Prostate gland (tissue), 2 donors: ENCODE measurements at regions not wholly inside any gene's neighbourhood (a gene's known extent, or its start where the extent isn't known, plus 50 kb on each side); places are given as distances from the start of the nearest gene placed in this dataset.

Source experiments
- DNase-seq: peaks from one replicate; pipeline ENCODE4 v3.0.0-alpha.2; 2019; ENCODE audit warnings: low spot score
- H3K27ac ChIP-seq, 2 donors: fragments of 200-600 bp; sonication (generic); 2 replicates each; pipeline ENCODE4 v1.5.1; 2017 to 2019
- H3K27me3 ChIP-seq: fragments of 200-600 bp; sonication (generic); replicated peaks from 2 replicates; pipeline ENCODE4 v1.5.1; 2019; ENCODE audit not compliant: insufficient read depth
- H3K36me3 ChIP-seq, 2 donors: fragments of 200-600 bp; sonication (generic); 1 replicate in 1 of 2; 2 replicates in 1 of 2; pipeline versions ENCODE4 v1.5.1 to v1.8.1; 2017 to 2019
- H3K4me1 ChIP-seq: fragments of 200-600 bp; sonication (generic); replicated peaks from 2 replicates; pipeline ENCODE4 v1.5.1; 2019
- H3K4me3 ChIP-seq, 2 donors: fragments of 200-600 bp; sonication (generic); 2 replicates each; pipeline ENCODE4 v1.5.1; 2017 to 2019
- H3K9me3 ChIP-seq: fragments of 200-600 bp; sonication (generic); 2 replicates; pipeline ENCODE4 v1.5.1; 2017
- POLR2A ChIP-seq: fragments of 450-650 bp; IDR thresholded peaks from one replicate; pipeline ENCODE4 v1.6.1; 2016; ENCODE audit warnings: antibody characterized with exemption, mild to moderate bottlenecking
- POLR2AphosphoS5 ChIP-seq: sonication (generic); formaldehyde crosslinking; IDR thresholded peaks from one replicate; pipeline ENCODE4 v1.6.1; 2017; ENCODE audit warnings: antibody characterized with exemption
- WGBS: methylation state at CpG from one replicate; pipeline ENCODE4 v1.1.5; 2018; 5-methylcytosine and 5-hydroxymethylcytosine counted together
- intact Hi-C: fragments of 100-400 bp; cut with DNase I; formaldehyde crosslinking; loops from one replicate; pipeline ENCODE4 v1.14.2; 2022
- TF ChIP-seq, protein P1 (sequence below), 4 experiments: fragments of 200-600 bp in 2 of 4; fragments of 450-650 bp in 2 of 4; sonication (generic) in 2 of 4; IDR thresholded peaks; 1 replicate in 3 of 4; 2 replicates in 1 of 4; pipeline ENCODE4 v1.5.1; 2016 to 2019; ENCODE audit warnings: antibody characterized with exemption in 4 of 4, mild to moderate bottlenecking in 2 of 4, moderate library complexity in 2 of 4

DNA sequence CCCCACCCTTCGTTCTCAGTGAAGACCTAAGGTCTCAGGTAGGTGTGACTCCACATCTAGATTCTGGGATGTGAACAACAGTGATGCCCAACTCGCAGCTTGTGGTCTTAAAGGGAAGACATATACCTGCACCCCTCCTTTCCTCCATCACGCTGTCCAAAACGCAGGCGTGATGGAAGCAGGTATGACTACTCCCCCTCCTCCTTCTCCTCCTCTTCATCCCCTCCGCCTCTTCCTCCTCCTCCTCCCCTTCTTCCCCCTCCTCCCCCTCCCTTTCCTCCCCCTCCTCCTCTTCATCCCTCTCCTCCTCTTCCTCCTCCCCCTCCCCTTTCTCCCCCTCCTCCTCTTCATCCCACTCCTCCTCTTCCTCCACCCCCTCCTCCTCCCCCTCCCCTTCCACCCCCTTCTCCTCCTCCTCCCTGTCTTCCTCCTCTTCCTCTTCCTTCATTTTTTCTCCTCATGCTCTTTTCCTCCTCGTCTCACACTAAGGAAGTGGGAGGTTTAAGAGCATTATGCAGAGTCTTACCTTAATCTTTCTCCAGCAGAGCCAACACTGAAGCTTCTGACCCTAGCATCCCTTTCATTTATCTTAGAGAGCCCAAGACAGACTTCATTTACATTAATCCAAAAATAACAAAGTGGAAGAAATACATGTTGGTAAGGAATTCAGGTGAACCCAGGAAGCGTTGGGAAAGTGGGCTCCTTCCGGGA lies 352.5 kb downstream of the FOXL1 start:
- Histone ChIP-seq H3K4me1 (no peaks in the 10 kb centered on the region), H3K36me3 (no peaks in the 10 kb centered on the region), H3K27me3 (peaks cover 13% of the 10 kb centered on the region), H3K27ac (no peak overlapping the region), H3K4me3 (no peak overlapping the region), H3K9me3 (no peaks in the 10 kb centered on the region)
- TF ChIP-seq POLR2A (no peak), POLR2AphosphoS5 (no peak)
- TF ChIP-seq, protein P1, sequence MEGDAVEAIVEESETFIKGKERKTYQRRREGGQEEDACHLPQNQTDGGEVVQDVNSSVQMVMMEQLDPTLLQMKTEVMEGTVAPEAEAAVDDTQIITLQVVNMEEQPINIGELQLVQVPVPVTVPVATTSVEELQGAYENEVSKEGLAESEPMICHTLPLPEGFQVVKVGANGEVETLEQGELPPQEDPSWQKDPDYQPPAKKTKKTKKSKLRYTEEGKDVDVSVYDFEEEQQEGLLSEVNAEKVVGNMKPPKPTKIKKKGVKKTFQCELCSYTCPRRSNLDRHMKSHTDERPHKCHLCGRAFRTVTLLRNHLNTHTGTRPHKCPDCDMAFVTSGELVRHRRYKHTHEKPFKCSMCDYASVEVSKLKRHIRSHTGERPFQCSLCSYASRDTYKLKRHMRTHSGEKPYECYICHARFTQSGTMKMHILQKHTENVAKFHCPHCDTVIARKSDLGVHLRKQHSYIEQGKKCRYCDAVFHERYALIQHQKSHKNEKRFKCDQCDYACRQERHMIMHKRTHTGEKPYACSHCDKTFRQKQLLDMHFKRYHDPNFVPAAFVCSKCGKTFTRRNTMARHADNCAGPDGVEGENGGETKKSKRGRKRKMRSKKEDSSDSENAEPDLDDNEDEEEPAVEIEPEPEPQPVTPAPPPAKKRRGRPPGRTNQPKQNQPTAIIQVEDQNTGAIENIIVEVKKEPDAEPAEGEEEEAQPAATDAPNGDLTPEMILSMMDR (IDR thresholded peaks at IDR 0.05): no peak
- intact Hi-C loops: no loop called here
- DNase-seq: no peak
- 65% methylated on average over 9 of the region's 9 CpGs for WGBS

DNA sequence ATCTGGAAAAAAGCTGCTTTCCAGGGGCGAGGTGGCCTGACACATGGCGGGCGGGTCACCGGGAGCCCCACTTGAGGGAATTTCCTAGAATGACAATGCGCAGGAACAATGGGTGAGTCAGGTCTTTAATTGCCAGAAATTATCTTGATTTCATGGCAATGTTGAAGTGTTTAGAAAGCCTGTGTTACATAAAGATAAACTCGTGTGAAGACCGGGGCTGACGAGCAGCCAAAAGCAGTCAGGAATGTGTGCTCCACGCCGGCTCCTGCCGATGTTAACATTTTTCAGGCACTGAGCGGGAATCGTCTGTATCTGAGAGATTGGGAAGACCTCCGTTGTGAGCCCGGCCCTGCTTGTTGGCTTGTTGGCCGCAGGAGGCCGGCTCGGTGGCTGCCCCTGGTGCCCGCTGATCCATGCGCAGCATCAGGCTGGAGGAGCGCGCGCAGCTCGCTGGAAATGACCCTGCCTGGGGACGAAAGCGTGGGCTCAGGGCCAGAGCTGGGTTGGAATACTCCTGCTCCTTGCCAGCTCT lies 353.1 kb downstream of the FOXL1 start:
- intact Hi-C loops: no loop called here
- no peaks in the 10 kb centered on the region for H3K4me1 ChIP-seq
- no peaks in the 10 kb centered on the region for H3K36me3 ChIP-seq
- DNase-seq: no peak
- no peak overlapping the region for H3K4me3 ChIP-seq
- TF ChIP-seq POLR2A (no peak), POLR2AphosphoS5 (no peak)
- TF ChIP-seq, protein P1 (IDR thresholded peaks at IDR 0.05): no peak
- 34% methylated on average over 26 of the region's 26 CpGs for whole genome bisulfite sequencing
- H3K9me3 ChIP-seq: no peaks in the 10 kb centered on the region
- peaks cover 11% of the 10 kb centered on the region for H3K27me3 ChIP-seq
- no peak overlapping the region for H3K27ac ChIP-seq

DNA sequence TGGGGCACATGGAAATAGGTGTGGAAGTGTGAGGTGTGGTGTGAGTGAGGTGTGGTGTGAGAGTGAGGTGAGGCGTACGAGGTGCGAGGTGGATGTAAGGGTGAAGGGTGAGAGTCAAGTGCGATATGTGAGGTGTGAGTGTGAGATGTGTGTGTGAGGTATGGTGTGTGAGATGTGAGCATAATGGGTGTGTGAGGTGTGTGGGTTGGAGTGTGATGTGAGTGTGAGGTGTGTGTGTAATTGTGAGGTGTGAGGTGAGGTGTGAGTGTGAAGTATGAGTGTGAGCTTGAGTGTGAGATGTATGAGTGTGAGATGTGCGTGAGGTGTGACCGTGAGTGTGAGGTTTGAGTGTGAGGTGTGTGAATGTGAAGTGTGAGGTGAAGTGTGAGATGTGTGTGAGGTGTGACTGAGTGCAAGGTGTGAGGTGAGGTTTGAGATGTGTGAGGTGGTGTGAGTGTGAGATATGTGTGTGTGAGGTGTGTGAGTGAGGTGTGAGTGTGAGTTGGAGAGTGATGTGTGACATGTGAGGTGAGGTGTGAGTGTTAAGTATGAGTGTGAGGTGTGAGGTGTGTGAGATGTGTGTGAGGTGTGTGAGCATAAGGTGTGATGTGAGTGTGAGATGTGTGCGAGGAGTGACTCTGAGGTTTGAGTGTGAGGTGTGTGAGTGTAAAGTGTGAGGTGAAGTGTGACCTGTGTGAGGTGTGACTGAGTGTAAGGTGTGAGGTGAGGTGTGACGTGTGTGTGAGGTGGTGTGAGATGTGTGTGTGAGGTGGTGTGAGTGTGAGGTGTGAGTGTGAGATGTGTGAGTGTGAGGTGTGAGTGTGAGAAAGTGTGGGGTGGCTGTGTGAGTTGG lies 354.0 kb downstream of the FOXL1 start:
- WGBS: 92% methylated on average over 8 of the region's 8 CpGs
- DNase-seq: no peak
- Histone ChIP-seq H3K27ac (no peak overlapping the region), H3K4me1 (no peaks in the 10 kb centered on the region), H3K36me3 (no peaks in the 10 kb centered on the region), H3K4me3 (no peak overlapping the region), H3K27me3 (peaks cover 5% of the 10 kb centered on the region), H3K9me3 (no peaks in the 10 kb centered on the region)
- intact Hi-C loops: no loop called here
- no peak for TF ChIP-seq POLR2AphosphoS5
- TF ChIP-seq POLR2A: no peak
- TF ChIP-seq, protein P1 (IDR thresholded peaks at IDR 0.05): no peak

GRCh38 chr16:86934581-86935375 lies 356.4 kb downstream of the FOXL1 start:
- DNase-seq: no peak
- Histone ChIP-seq H3K4me1 (no peaks in the 10 kb centered on the region), H3K27ac (no peak overlapping the region), H3K4me3 (no peak overlapping the region), H3K27me3 (peaks cover 3% of the 10 kb centered on the region), H3K36me3 (no peaks in the 10 kb centered on the region), H3K9me3 (no peaks in the 10 kb centered on the region)
- WGBS: 62% methylated on average over 27 of the region's 27 CpGs
- intact Hi-C loops: no loop called here
- TF ChIP-seq, protein P1 (IDR thresholded peaks at IDR 0.05): no peak
- no peak for TF ChIP-seq POLR2A
- no peak for TF ChIP-seq POLR2AphosphoS5
